Epithelial cell of proximal tubule (primary cell): ENCODE measurements at regions not wholly inside any gene's neighbourhood (a gene's known extent, or its start where the extent isn't known, plus 50 kb on each side); places are given as distances from the start of the nearest gene placed in this dataset.

Experiments
- DNase-seq: peaks from one replicate; pipeline ENCODE4 v3.0.0-alpha.2; 2011; ENCODE audit warnings: low read depth
- H3K4me3 ChIP-seq: 2 replicates; pipeline ENCODE4 v1.5.1; 2011; ENCODE audit warnings: low read depth, mild to moderate bottlenecking, low read length
- CTCF ChIP-seq: conservative IDR thresholded peaks from 2 replicates; pipeline ENCODE4 v1.5.1; 2012; ENCODE audit warnings: low read depth, mild to moderate bottlenecking, low read length

GRCh38 chr16:82301146-82301755, 131.2 kb upstream of the MPHOSPH6 start:
- no peak for DNase-seq
- no peak for TF ChIP-seq CTCF
- H3K4me3 ChIP-seq: no peak overlapping the region

- no peak overlapping the region for H3K4me3 ChIP-seq
- no peak for TF ChIP-seq CTCF
- no peak for DNase-seq
Observed at GRCh38 chr16:82300374-82300951, 130.4 kb upstream of the MPHOSPH6 start.

- no peak for DNase-seq
- no peak for TF ChIP-seq CTCF
- H3K4me3 ChIP-seq: no peak overlapping the region
Observed at GRCh38 chr16:82298472-82298871, 128.4 kb upstream of the MPHOSPH6 start.

- TF ChIP-seq CTCF: no peak
- no peak overlapping the region for H3K4me3 ChIP-seq
- DNase-seq: no peak
Observed at GRCh38 chr16:82295290-82296201, 125.5 kb upstream of the MPHOSPH6 start.

- no peak for DNase-seq
- TF ChIP-seq CTCF: no peak
Observed at GRCh38 chr16:82293671-82294070, 123.6 kb upstream of the MPHOSPH6 start.

GRCh38 chr16:82287937-82288336, 117.9 kb upstream of the MPHOSPH6 start:
- no peak for DNase-seq
- no peak overlapping the region for H3K4me3 ChIP-seq
- no peak for TF ChIP-seq CTCF

More at GRCh38 chr16:82293671-82294070, 123.6 kb upstream of the MPHOSPH6 start:
- H3K4me3 ChIP-seq: no peak overlapping the region
